ENCODE measurements at regions not wholly inside any gene's neighbourhood (a gene's known extent, or its start where the extent isn't known, plus 50 kb on each side); places are given as distances from the start of the nearest gene placed in this dataset.
"Not testable (repeated sequence)": the region's sequence is repeated elsewhere in the genome, so short reads cannot be mapped to it uniquely, and the experiment has no call there.

GRCh38 chr14:86065407-86065806 is 535.5 kb downstream of the FLRT2 start:
- dilution Hi-C loops (cut with MboI; ENCODE audit: extremely low pct_ligation_motif_present, low sequenced_read_pairs), result no loop called here
- CTCF ChIA-PET, result no interaction called here
- no peaks in the 10 kb centered on the region for H3K27me3 ChIP-seq (ENCODE audit: control insufficient read depth in 2 of 2, insufficient read depth in 2 of 2, low read length in 2 of 2)

GRCh38 chr14:86064595-86064994 is 534.7 kb downstream of the FLRT2 start:
- intact Hi-C loops (cut with micrococcal nuclease); H3K27ac ChIP-seq (ENCODE audit: insufficient read depth, low read depth, low read length); H3K4me3 ChIP-seq (replicated peaks in 1 of 3; ENCODE audit: insufficient read depth in 1 of 3, low read depth in 1 of 3, low read length in 3 of 3); H3K9me3 ChIP-seq (replicated peaks; ENCODE audit: control insufficient read depth, insufficient read depth, low read length); DNase-seq (ENCODE audit: low read depth, low spot score); H3K27me3 ChIP-seq (ENCODE audit: control insufficient read depth in 2 of 2, insufficient read depth in 2 of 2, low read length in 2 of 2); H3K79me2 ChIP-seq (ENCODE audit: control insufficient read depth, insufficient read depth, low read length); CTCF ChIA-PET; POLR2A ChIA-PET; H3K36me3 ChIP-seq (ENCODE audit: control insufficient read depth in 2 of 2, extremely low read depth in 1 of 2, insufficient read depth in 2 of 2, low read length in 2 of 2); H3K4me2 ChIP-seq (ENCODE audit: insufficient read depth, low read length); H4K20me1 ChIP-seq (replicated peaks; ENCODE audit: control insufficient read depth, extremely low read depth, insufficient read depth, low read length); FAIRE-seq; H2AFZ ChIP-seq (ENCODE audit: low read depth, low read length); H3K9ac ChIP-seq (replicated peaks; ENCODE audit: extremely low read depth, insufficient read depth, low read length); dilution Hi-C loops (cut with MboI; ENCODE audit: extremely low pct_ligation_motif_present, low sequenced_read_pairs); H3K9me1 ChIP-seq (replicated peaks; ENCODE audit: control insufficient read depth, extremely low read depth, insufficient read depth, low read length); H3K4me1 ChIP-seq (ENCODE audit: control insufficient read depth, extremely low read depth, insufficient read depth, low read length); BruUV-seq (replicated peaks): not testable (repeated sequence)

More at GRCh38 chr14:86065407-86065806, 535.5 kb downstream of the FLRT2 start:
- Histone ChIP-seq H3K4me1 (ENCODE audit: control insufficient read depth, extremely low read depth, insufficient read depth, low read length) (no peaks in the 10 kb centered on the region), H3K9me3 (replicated peaks; ENCODE audit: control insufficient read depth, insufficient read depth, low read length) (no peaks in the 10 kb centered on the region), H3K36me3 (ENCODE audit: control insufficient read depth in 2 of 2, extremely low read depth in 1 of 2, insufficient read depth in 2 of 2, low read length in 2 of 2) (no peaks in the 10 kb centered on the region), H4K20me1 (replicated peaks; ENCODE audit: control insufficient read depth, extremely low read depth, insufficient read depth, low read length) (no peaks in the 10 kb centered on the region), H3K4me3 (replicated peaks in 1 of 3; ENCODE audit: insufficient read depth in 1 of 3, low read depth in 1 of 3, low read length in 3 of 3) (no peak overlapping the region), H3K9ac (replicated peaks; ENCODE audit: extremely low read depth, insufficient read depth, low read length) (no peak overlapping the region), H3K9me1 (replicated peaks; ENCODE audit: control insufficient read depth, extremely low read depth, insufficient read depth, low read length) (no peaks in the 10 kb centered on the region), H3K27ac (ENCODE audit: insufficient read depth, low read depth, low read length) (no peak overlapping the region), H2AFZ (ENCODE audit: low read depth, low read length) (no peak overlapping the region), H3K79me2 (ENCODE audit: control insufficient read depth, insufficient read depth, low read length) (no peaks in the 10 kb centered on the region), H3K4me2 (ENCODE audit: insufficient read depth, low read length) (no peak overlapping the region)
- BruUV-seq (replicated peaks), result no TSS peak
- TF ChIP-seq POLR2A (IDR thresholded peaks at IDR 0.05; ENCODE audit: low read depth, low read length) (no peak), GATA2 (IDR thresholded peaks at IDR 0.05; ENCODE audit: insufficient read depth, insufficient read length, low read depth, low read length) (no peak), MAX (IDR thresholded peaks at IDR 0.05; ENCODE audit: insufficient read depth, insufficient read length) (no peak), FOS (IDR thresholded peaks at IDR 0.05; ENCODE audit: borderline replicate concordance, insufficient read depth, low read length) (no peak), CTCF (IDR thresholded peaks at IDR 0.05; ENCODE audit: extremely low read depth in 1 of 2, insufficient read depth in 1 of 2, low read depth in 1 of 2, low read length in 2 of 2) (no peak), JUN (IDR thresholded peaks at IDR 0.05; ENCODE audit: borderline replicate concordance, insufficient read depth, insufficient read length, low read depth) (no peak), EZH2 (IDR thresholded peaks at IDR 0.05; ENCODE audit: borderline replicate concordance, low read depth, low read length, severe bottlenecking) (no peak), MYC (IDR thresholded peaks at IDR 0.05; ENCODE audit: low read depth, low read length) (no peak), POLR2AphosphoS5 (IDR thresholded peaks at IDR 0.05; ENCODE audit: insufficient read depth, low read depth, low read length) (no peak)
- POLR2A ChIA-PET, result no interaction called here
- intact Hi-C loops (cut with micrococcal nuclease), result no loop called here
- no peak for FAIRE-seq
- DNase-seq (ENCODE audit: low read depth, low spot score), result no peak
